ENCODE measurements at regions not wholly inside any gene's neighbourhood (a gene's known extent, or its start where the extent isn't known, plus 50 kb on each side); places are given as distances from the start of the nearest gene placed in this dataset.

GRCh38 chr15:38614621-38615020 lies 50.0 kb upstream of the RASGRP1 start:
- DNase-seq (ENCODE audit: low spot score) (no peak), ATAC-seq (no peak)
- H3K4me3 Mint-ChIP-seq = no peak overlapping the region
- POLR2A ChIA-PET = no interaction called here
- 0 out of 2 replicates have a peak, but pooled peaks cover 4% of the 10 kb centered on the region for H3K9me3 Mint-ChIP-seq
- CTCF ChIA-PET = interaction anchor here (1.3 kb wide), 1 partner anchor 76 kb away, joined by 3 read pairs; no protein-coding TSS in a partner anchor
- H3K4me1 Mint-ChIP-seq = peaks cover 15% of the 10 kb centered on the region
- H3K36me3 Mint-ChIP-seq = no peaks in the 10 kb centered on the region
- no peaks in the 10 kb centered on the region for H3K27me3 Mint-ChIP-seq (ENCODE audit: low read depth)
- TF ChIP-seq JUN (CRISPR knock-in tag; IDR thresholded peaks at IDR 0.05) (no peak), ATF1 (CRISPR knock-in tag; IDR thresholded peaks at IDR 0.05) (no peak), ZNF423 (CRISPR knock-in tag; IDR thresholded peaks at IDR 0.05) (no peak), CBFB (CRISPR knock-in tag; IDR thresholded peaks at IDR 0.05; ENCODE audit: low read depth) (no peak), NR3C1 (CRISPR knock-in tag; conservative IDR thresholded peaks at IDR 0.05; ENCODE audit: low read depth) (no peak), TP53 (CRISPR knock-in tag; IDR thresholded peaks at IDR 0.05) (no peak), FOXP4 (CRISPR knock-in tag; IDR thresholded peaks at IDR 0.05) (no peak), GABPB1 (CRISPR knock-in tag; IDR thresholded peaks at IDR 0.05) (no peak), ETV6 (CRISPR knock-in tag; IDR thresholded peaks at IDR 0.05) (no peak), NFE2L1 (CRISPR knock-in tag; IDR thresholded peaks at IDR 0.05) (no peak), SMAD3 (CRISPR knock-in tag; IDR thresholded peaks at IDR 0.05; ENCODE audit: borderline replicate concordance) (no peak)
- H3K27ac Mint-ChIP-seq = no peak overlapping the region

DNA sequence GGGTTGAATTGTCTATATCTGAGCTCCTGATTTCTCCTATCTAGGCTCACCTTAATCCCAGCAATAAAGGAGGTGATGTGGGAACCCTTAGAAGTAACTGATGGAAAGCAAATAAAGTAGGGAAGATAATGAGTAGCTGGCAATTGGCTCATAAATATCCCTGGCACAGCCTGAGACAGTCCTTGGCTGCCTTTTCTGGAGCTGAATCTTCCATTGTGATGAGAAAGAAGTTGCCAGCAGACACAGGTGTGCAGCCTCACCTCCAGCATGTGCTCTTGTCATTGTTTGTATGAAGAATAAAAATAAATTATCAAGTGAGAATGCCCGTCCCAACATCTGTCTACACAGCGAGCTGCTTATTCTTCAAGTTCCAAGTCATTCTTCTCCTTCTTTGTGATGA lies 53.2 kb upstream of the RASGRP1 start:
- no peaks in the 10 kb centered on the region for H3K36me3 Mint-ChIP-seq
- ATAC-seq (no peak), DNase-seq (ENCODE audit: low spot score) (no peak)
- no peak overlapping the region for H3K4me3 Mint-ChIP-seq
- ChIA-PET POLR2A (no interaction called here), CTCF (interaction anchor here (1.0 to 1.5 kb wide), 3 partner anchors 54 to 82 kb away, joined by 3 to 5 read pairs (median 3); no protein-coding TSS in a partner anchor)
- no peak overlapping the region for H3K27ac Mint-ChIP-seq
- 0 out of 2 replicates have a peak, but pooled peaks cover 4% of the 10 kb centered on the region for H3K9me3 Mint-ChIP-seq
- no peaks in the 10 kb centered on the region; the same call in 1 of the 2 replicates for H3K27me3 Mint-ChIP-seq (ENCODE audit: low read depth)
- H3K4me1 Mint-ChIP-seq = no peaks in the 10 kb centered on the region
- TF ChIP-seq FOXJ3 (CRISPR knock-in tag; IDR thresholded peaks at IDR 0.05; ENCODE audit: borderline replicate concordance) (no peak), ERG (CRISPR knock-in tag; IDR thresholded peaks at IDR 0.05) (no peak), ZBTB21 (CRISPR knock-in tag; IDR thresholded peaks at IDR 0.05; ENCODE audit: borderline replicate concordance) (no peak), ESRRA (CRISPR knock-in tag; IDR thresholded peaks at IDR 0.05; ENCODE audit: borderline replicate concordance) (no peak), CBFB (CRISPR knock-in tag; IDR thresholded peaks at IDR 0.05; ENCODE audit: low read depth) (no peak), MYBL2 (CRISPR knock-in tag; IDR thresholded peaks at IDR 0.05) (no peak)

DNA sequence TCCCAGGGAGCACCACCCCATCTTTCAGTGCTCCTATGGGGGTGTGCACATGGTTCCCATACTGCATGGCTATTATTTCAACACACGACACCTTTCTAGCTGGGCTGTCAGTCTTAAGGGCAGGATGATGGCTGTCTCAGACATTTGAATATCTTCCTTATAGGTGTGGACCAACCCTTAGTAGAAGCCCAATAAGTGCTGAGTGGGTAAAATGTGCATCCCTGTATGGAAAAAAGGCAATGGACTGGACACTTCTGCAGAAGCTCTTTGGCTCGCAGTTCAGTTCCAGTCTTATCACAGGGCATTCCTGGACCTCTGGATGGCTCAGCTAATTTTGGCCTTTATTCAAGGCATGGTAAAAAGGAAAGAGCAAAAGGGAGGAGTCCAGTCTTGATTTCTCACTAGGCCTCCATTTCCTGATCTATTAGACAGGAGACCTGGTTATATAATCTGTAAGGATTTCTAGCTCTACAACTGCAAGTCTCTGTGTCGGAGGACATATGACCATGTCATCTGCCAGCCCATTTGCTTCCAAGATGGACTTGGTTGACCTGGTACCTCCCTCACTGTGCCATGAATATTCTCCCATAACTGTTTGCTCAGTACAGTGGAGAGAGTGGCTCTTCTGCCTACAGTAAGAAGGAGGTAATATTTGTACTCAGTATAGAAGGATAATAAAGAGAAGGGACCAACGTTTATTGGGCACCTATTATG lies 53.8 kb upstream of the RASGRP1 start:
- no peaks in the 10 kb centered on the region for H3K36me3 Mint-ChIP-seq
- ATAC-seq (no peak), DNase-seq (ENCODE audit: low spot score) (no peak)
- H3K4me1 Mint-ChIP-seq = no peaks in the 10 kb centered on the region
- no peak overlapping the region for H3K4me3 Mint-ChIP-seq
- ChIA-PET POLR2A (no interaction called here), CTCF (interaction anchor here (1.5 kb wide), 1 partner anchor 55 kb away, joined by 5 read pairs; no protein-coding TSS in a partner anchor)
- TF ChIP-seq NFATC4 (CRISPR knock-in tag; IDR thresholded peaks at IDR 0.05) (no peak), ZBTB43 (CRISPR knock-in tag; IDR thresholded peaks at IDR 0.05) (no peak)
- H3K27me3 Mint-ChIP-seq (ENCODE audit: low read depth) = no peaks in the 10 kb centered on the region; the same call in 1 of the 2 replicates
- H3K9me3 Mint-ChIP-seq = 0 out of 2 replicates have a peak, but pooled peaks cover 2% of the 10 kb centered on the region
- H3K27ac Mint-ChIP-seq = no peak overlapping the region
